ENCODE measurements at regions not wholly inside any gene's neighbourhood (a gene's known extent, or its start where the extent isn't known, plus 50 kb on each side); places are given as distances from the start of the nearest gene placed in this dataset.

- Histone ChIP-seq H3K27ac (ENCODE audit: low read length, poor library complexity, severe bottlenecking) (peak overlapping the region; percentile 66), H3K9ac (ENCODE audit: low read length) (no peak overlapping the region), H2AK5ac (ENCODE audit: low read length, severe bottlenecking) (no peak overlapping the region), H2BK12ac (ENCODE audit: low read length in 2 of 2) (no peak overlapping the region), H2AFZ (ENCODE audit: low read depth, low read length) (no peak overlapping the region), H2BK5ac (ENCODE audit: low read depth, low read length, poor library complexity, severe bottlenecking) (no peak overlapping the region), H3K18ac (ENCODE audit: low read depth in 1 of 2, low read length in 2 of 2) (no peak overlapping the region), H3K14ac (ENCODE audit: low read length in 2 of 2) (no peak overlapping the region), H3K4me2 (ENCODE audit: low read length, poor library complexity, severe bottlenecking) (no peak overlapping the region), H3K9me3 (ENCODE audit: control insufficient read depth, low read length) (no peaks in the 10 kb centered on the region), H3K79me1 (replicated peaks; ENCODE audit: low read length, poor library complexity, severe bottlenecking) (no peaks in the 10 kb centered on the region), H3K27me3 (ENCODE audit: control insufficient read depth in 1 of 2, insufficient read depth in 1 of 2, low read length in 2 of 2) (peaks cover 0 to 5% of the 10 kb centered on the region in 2 experiments), H2BK120ac (ENCODE audit: low read depth, low read length) (no peak overlapping the region), H3K36me3 (ENCODE audit: control insufficient read depth in 1 of 2, insufficient read depth in 2 of 2, low read depth in 1 of 2, low read length in 2 of 2) (no peaks in the 10 kb centered on the region), H4K91ac (ENCODE audit: low read length) (no peak overlapping the region), H4K8ac (ENCODE audit: low read length) (no peak overlapping the region), H3K4ac (ENCODE audit: low read depth in 1 of 2, low read length in 2 of 2) (no peak overlapping the region), H2BK15ac (ENCODE audit: low read depth, poor library complexity, severe bottlenecking) (no peak overlapping the region), H3K4me3 (ENCODE audit: insufficient read depth in 1 of 2, low read depth in 1 of 2, low read length in 2 of 2) (no peak overlapping the region), H3K4me1 (ENCODE audit: control insufficient read depth, insufficient read depth, low read depth, low read length) (peaks cover 3% of the 10 kb centered on the region), H3K23ac (ENCODE audit: low read length in 2 of 2) (no peak overlapping the region)
- DNase-seq: no peak
These were observed 58.0 kb upstream of the CD2AP start for GRCh38 chr6:47419621-47420020.

- no peak overlapping the region for H3K9ac ChIP-seq (ENCODE audit: low read length)
- DNase-seq: no peak
- H2BK15ac ChIP-seq (ENCODE audit: low read depth, poor library complexity, severe bottlenecking): no peak overlapping the region
- H2AFZ ChIP-seq (ENCODE audit: low read depth, low read length): no peak overlapping the region
- no peak overlapping the region for H2BK12ac ChIP-seq (ENCODE audit: low read length in 2 of 2)
- no peaks in the 10 kb centered on the region for H3K9me3 ChIP-seq (ENCODE audit: control insufficient read depth, low read length)
- no peak overlapping the region for H2BK5ac ChIP-seq (ENCODE audit: low read depth, low read length, poor library complexity, severe bottlenecking)
- no peaks in the 10 kb centered on the region for H3K79me1 ChIP-seq (replicated peaks; ENCODE audit: low read length, poor library complexity, severe bottlenecking)
- H3K27me3 ChIP-seq (ENCODE audit: control insufficient read depth in 1 of 2, insufficient read depth in 1 of 2, low read length in 2 of 2): peaks cover 0 to 6% of the 10 kb centered on the region in 2 experiments
- no peak overlapping the region for H3K4me2 ChIP-seq (ENCODE audit: low read length, poor library complexity, severe bottlenecking)
- no peaks in the 10 kb centered on the region for H3K36me3 ChIP-seq (ENCODE audit: control insufficient read depth in 1 of 2, insufficient read depth in 2 of 2, low read depth in 1 of 2, low read length in 2 of 2)
- peaks cover 3% of the 10 kb centered on the region for H3K4me1 ChIP-seq (ENCODE audit: control insufficient read depth, insufficient read depth, low read depth, low read length)
- no peak overlapping the region for H4K8ac ChIP-seq (ENCODE audit: low read length)
- no peak overlapping the region for H2BK120ac ChIP-seq (ENCODE audit: low read depth, low read length)
- no peak overlapping the region for H3K14ac ChIP-seq (ENCODE audit: low read length in 2 of 2)
- H3K27ac ChIP-seq (ENCODE audit: low read length, poor library complexity, severe bottlenecking): peak overlapping the region; percentile 73
- WGBS: 73% methylated on average over 4 of the region's 5 CpGs
- H3K4ac ChIP-seq (ENCODE audit: low read depth in 1 of 2, low read length in 2 of 2): no peak overlapping the region
- H3K18ac ChIP-seq (ENCODE audit: low read depth in 1 of 2, low read length in 2 of 2): no peak overlapping the region
- no peak overlapping the region for H3K4me3 ChIP-seq (ENCODE audit: insufficient read depth in 1 of 2, low read depth in 1 of 2, low read length in 2 of 2)
- H3K23ac ChIP-seq (ENCODE audit: low read length in 2 of 2): no peak overlapping the region
- peak overlapping the region; percentile 53 for H2AK5ac ChIP-seq (ENCODE audit: low read length, severe bottlenecking)
- H4K91ac ChIP-seq (ENCODE audit: low read length): no peak overlapping the region
These were observed 56.9 kb upstream of the CD2AP start for GRCh38 chr6:47420394-47421371.

- no peak overlapping the region for H3K4me2 ChIP-seq (ENCODE audit: low read length, poor library complexity, severe bottlenecking)
- no peak overlapping the region for H4K91ac ChIP-seq (ENCODE audit: low read length)
- no peak overlapping the region for H3K9ac ChIP-seq (ENCODE audit: low read length)
- H2BK15ac ChIP-seq (ENCODE audit: low read depth, poor library complexity, severe bottlenecking): no peak overlapping the region
- H2BK120ac ChIP-seq (ENCODE audit: low read depth, low read length): no peak overlapping the region
- no peak overlapping the region for H3K4ac ChIP-seq (ENCODE audit: low read depth in 1 of 2, low read length in 2 of 2)
- peaks cover 6% of the 10 kb centered on the region for H3K9me3 ChIP-seq (ENCODE audit: control insufficient read depth, low read length)
- no peak overlapping the region for H3K23ac ChIP-seq (ENCODE audit: low read length in 2 of 2)
- no peak overlapping the region for H2AFZ ChIP-seq (ENCODE audit: low read depth, low read length)
- no peaks in the 10 kb centered on the region for H3K79me1 ChIP-seq (replicated peaks; ENCODE audit: low read length, poor library complexity, severe bottlenecking)
- H3K36me3 ChIP-seq (ENCODE audit: control insufficient read depth in 1 of 2, insufficient read depth in 2 of 2, low read depth in 1 of 2, low read length in 2 of 2): no peaks in the 10 kb centered on the region
- no peak overlapping the region for H2BK12ac ChIP-seq (ENCODE audit: low read length in 2 of 2)
- no peak overlapping the region for H3K14ac ChIP-seq (ENCODE audit: low read length in 2 of 2)
- H3K27me3 ChIP-seq (ENCODE audit: control insufficient read depth in 1 of 2, insufficient read depth in 1 of 2, low read length in 2 of 2): peaks cover 0 to 6% of the 10 kb centered on the region in 2 experiments
- no peak overlapping the region for H3K27ac ChIP-seq (ENCODE audit: low read length, poor library complexity, severe bottlenecking)
- no peak overlapping the region for H4K8ac ChIP-seq (ENCODE audit: low read length)
- H2AK5ac ChIP-seq (ENCODE audit: low read length, severe bottlenecking): no peak overlapping the region
- no peak overlapping the region for H3K4me3 ChIP-seq (ENCODE audit: insufficient read depth in 1 of 2, low read depth in 1 of 2, low read length in 2 of 2)
- no peak overlapping the region for H3K18ac ChIP-seq (ENCODE audit: low read depth in 1 of 2, low read length in 2 of 2)
- no peak overlapping the region for H2BK5ac ChIP-seq (ENCODE audit: low read depth, low read length, poor library complexity, severe bottlenecking)
- H3K4me1 ChIP-seq (ENCODE audit: control insufficient read depth, insufficient read depth, low read depth, low read length): peaks cover 3% of the 10 kb centered on the region
- no peak for DNase-seq
These were observed 54.5 kb upstream of the CD2AP start for GRCh38 chr6:47423079-47423478.

- H3K9me3 ChIP-seq (ENCODE audit: control insufficient read depth, low read length): peaks cover 8% of the 10 kb centered on the region
- H4K8ac ChIP-seq (ENCODE audit: low read length): no peak overlapping the region
- no peak overlapping the region for H3K18ac ChIP-seq (ENCODE audit: low read depth in 1 of 2, low read length in 2 of 2)
- H2AFZ ChIP-seq (ENCODE audit: low read depth, low read length): no peak overlapping the region
- H2BK12ac ChIP-seq (ENCODE audit: low read length in 2 of 2): no peak overlapping the region
- H2BK120ac ChIP-seq (ENCODE audit: low read depth, low read length): no peak overlapping the region
- H3K23ac ChIP-seq (ENCODE audit: low read length in 2 of 2): no peak overlapping the region
- H3K14ac ChIP-seq (ENCODE audit: low read length in 2 of 2): no peak overlapping the region
- no peak overlapping the region for H3K4me2 ChIP-seq (ENCODE audit: low read length, poor library complexity, severe bottlenecking)
- H3K27me3 ChIP-seq (ENCODE audit: control insufficient read depth in 1 of 2, insufficient read depth in 1 of 2, low read length in 2 of 2): peaks cover 0 to 6% of the 10 kb centered on the region in 2 experiments
- no peaks in the 10 kb centered on the region for H3K36me3 ChIP-seq (ENCODE audit: control insufficient read depth in 1 of 2, insufficient read depth in 2 of 2, low read depth in 1 of 2, low read length in 2 of 2)
- no peaks in the 10 kb centered on the region for H3K79me1 ChIP-seq (replicated peaks; ENCODE audit: low read length, poor library complexity, severe bottlenecking)
- peaks cover 2% of the 10 kb centered on the region for H3K4me1 ChIP-seq (ENCODE audit: control insufficient read depth, insufficient read depth, low read depth, low read length)
- H2BK5ac ChIP-seq (ENCODE audit: low read depth, low read length, poor library complexity, severe bottlenecking): no peak overlapping the region
- no peak overlapping the region for H3K27ac ChIP-seq (ENCODE audit: low read length, poor library complexity, severe bottlenecking)
- no peak overlapping the region for H3K4me3 ChIP-seq (ENCODE audit: insufficient read depth in 1 of 2, low read depth in 1 of 2, low read length in 2 of 2)
- no peak overlapping the region for H3K9ac ChIP-seq (ENCODE audit: low read length)
- no peak overlapping the region for H4K91ac ChIP-seq (ENCODE audit: low read length)
- 84% methylated on average over 4 of the region's 4 CpGs for WGBS
- no peak overlapping the region for H2BK15ac ChIP-seq (ENCODE audit: low read depth, poor library complexity, severe bottlenecking)
- H2AK5ac ChIP-seq (ENCODE audit: low read length, severe bottlenecking): no peak overlapping the region
- no peak for DNase-seq
- H3K4ac ChIP-seq (ENCODE audit: low read depth in 1 of 2, low read length in 2 of 2): no peak overlapping the region
These were observed 53.2 kb upstream of the CD2AP start for GRCh38 chr6:47424436-47424836.

Data from mesenchymal stem cell (in vitro differentiated cells and primary cell).